ENCODE measurements at regions not wholly inside any gene's neighbourhood (a gene's known extent, or its start where the extent isn't known, plus 50 kb on each side); places are given as distances from the start of the nearest gene placed in this dataset.

GRCh38 chr6:99850841-99851240 lies 143.2 kb downstream of the MCHR2 start:
- FAIRE-seq (no peak), DNase-seq (ENCODE audit: low spot score) (no peak), ATAC-seq (no peak)
- Histone ChIP-seq H3K36me3 (replicated peaks in 1 of 2; ENCODE audit: control insufficient read depth in 1 of 2, insufficient read depth in 2 of 2, low read length in 2 of 2) (no peaks in the 10 kb centered on the region), H3K9me3 (ENCODE audit: low read length) (no peaks in the 10 kb centered on the region), H4K20me1 (ENCODE audit: insufficient read depth, low read length) (no peaks in the 10 kb centered on the region), H3K27ac (ENCODE audit: extremely low read length, insufficient read depth, low read length) (no peak overlapping the region), H3K4me3 (replicated peaks in 1 of 3; ENCODE audit: insufficient read depth in 1 of 3, low read depth in 2 of 3, low read length in 3 of 3) (no peak overlapping the region), H3K79me2 (ENCODE audit: insufficient read depth, low read length) (no peaks in the 10 kb centered on the region), H3K4me2 (ENCODE audit: low read depth, low read length) (no peak overlapping the region), H3K27me3 (ENCODE audit: control insufficient read depth in 1 of 2, insufficient read depth in 2 of 2, low read length in 2 of 2) (peaks cover 0 to 5% of the 10 kb centered on the region in 2 experiments; a peak in 1 of 5 replicates), H3K4me1 (ENCODE audit: insufficient read depth, low read length) (no peaks in the 10 kb centered on the region), H2AFZ (ENCODE audit: low read length) (no peak overlapping the region), H3K9ac (ENCODE audit: insufficient read depth, low read depth, low read length) (no peak overlapping the region)
- in situ Hi-C loops (cut with HindIII; ENCODE audit: extremely low pct_ligation_motif_present, low pct_unique_long_range_greater_than_20kb) = no loop called here
- ChIA-PET CTCF (ENCODE audit: low intra/inter-chr PET ratio, low total read pairs) (no interaction called here), POLR2A (no interaction called here)
- WGBS (ENCODE audit: low lambda C conversion rate) = 3% methylated on average over 2 of the region's 2 CpGs
- intact Hi-C loops (cut with micrococcal nuclease; ENCODE audit: unreplicated experiment) = no loop called here
- no TSS peak for BruUV-seq (replicated peaks)
- TF ChIP-seq MYPOP (CRISPR knock-in tag; IDR thresholded peaks at IDR 0.05) = no peak
- peak; percentile 96 for TF ChIP-seq ATF7 (IDR thresholded peaks at IDR 0.05)
- TF ChIP-seq ATF7 (CRISPR knock-in tag; IDR thresholded peaks at IDR 0.05) = no peak
- TF ChIP-seq, protein P1, sequence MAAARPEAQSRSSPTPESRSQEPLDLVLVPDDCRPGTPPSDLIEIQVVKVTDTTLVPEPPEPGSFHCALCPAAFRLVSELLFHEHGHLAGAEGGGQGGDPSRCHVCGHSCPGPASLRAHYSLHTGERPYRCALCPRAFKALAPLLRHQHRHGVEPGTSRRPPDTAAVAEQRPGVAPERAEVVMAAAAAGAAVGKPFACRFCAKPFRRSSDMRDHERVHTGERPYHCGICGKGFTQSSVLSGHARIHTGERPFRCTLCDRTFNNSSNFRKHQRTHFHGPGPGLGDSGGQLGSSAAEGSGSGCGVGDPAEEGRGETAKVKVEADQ (CRISPR knock-in tag; IDR thresholded peaks at IDR 0.05; ENCODE audit: borderline replicate concordance) = no peak
- TF ChIP-seq ZNF562 (CRISPR knock-in tag; IDR thresholded peaks at IDR 0.05; ENCODE audit: borderline replicate concordance) = no peak
- TF ChIP-seq CREB1 (IDR thresholded peaks at IDR 0.05) = peak; percentile 97
- no peak for TF ChIP-seq CREB1 (CRISPR knock-in tag; IDR thresholded peaks at IDR 0.05)

- POLR2A ChIA-PET = no interaction called here
- no peak overlapping the region for H3K27ac ChIP-seq (ENCODE audit: extremely low read length, insufficient read depth, low read length)
- no peak overlapping the region for H2AFZ ChIP-seq (ENCODE audit: low read length)
- DNase-seq (ENCODE audit: low spot score) = no peak
- in situ Hi-C loops (cut with HindIII; ENCODE audit: extremely low pct_ligation_motif_present, low pct_unique_long_range_greater_than_20kb) (no loop called here), intact Hi-C loops (cut with micrococcal nuclease; ENCODE audit: unreplicated experiment) (no loop called here)
- ATAC-seq = no peak
- WGBS (ENCODE audit: low lambda C conversion rate) = 0% methylated on average over 3 of the region's 3 CpGs
- no peak overlapping the region for H3K4me3 ChIP-seq (replicated peaks in 1 of 3; ENCODE audit: insufficient read depth in 1 of 3, low read depth in 2 of 3, low read length in 3 of 3)
- CTCF ChIA-PET (ENCODE audit: low intra/inter-chr PET ratio, low total read pairs) = no interaction called here
- FAIRE-seq = no peak
- H3K27me3 ChIP-seq (ENCODE audit: control insufficient read depth in 1 of 2, insufficient read depth in 2 of 2, low read length in 2 of 2) = peaks cover 0 to 6% of the 10 kb centered on the region in 2 experiments; a peak in 1 of 5 replicates
- no peaks in the 10 kb centered on the region for H3K36me3 ChIP-seq (replicated peaks in 1 of 2; ENCODE audit: control insufficient read depth in 1 of 2, insufficient read depth in 2 of 2, low read length in 2 of 2)
- no peaks in the 10 kb centered on the region for H3K9me3 ChIP-seq (ENCODE audit: low read length)
- BruUV-seq (replicated peaks) = no TSS peak
- no peaks in the 10 kb centered on the region for H4K20me1 ChIP-seq (ENCODE audit: insufficient read depth, low read length)
- H3K9ac ChIP-seq (ENCODE audit: insufficient read depth, low read depth, low read length) = no peak overlapping the region
- no peaks in the 10 kb centered on the region for H3K4me1 ChIP-seq (ENCODE audit: insufficient read depth, low read length)
- no peak overlapping the region for H3K4me2 ChIP-seq (ENCODE audit: low read depth, low read length)
- H3K79me2 ChIP-seq (ENCODE audit: insufficient read depth, low read length) = no peaks in the 10 kb centered on the region
- no peak for TF ChIP-seq TFDP1 (CRISPR knock-in tag; IDR thresholded peaks at IDR 0.05; ENCODE audit: borderline replicate concordance)
- no peak for TF ChIP-seq SP5 (CRISPR knock-in tag; IDR thresholded peaks at IDR 0.05; ENCODE audit: borderline replicate concordance, low read depth)
- TF ChIP-seq MBD4 (IDR thresholded peaks at IDR 0.05; ENCODE audit: borderline replicate concordance, low read length) = no peak
- TF ChIP-seq MTA1 (CRISPR knock-in tag; IDR thresholded peaks at IDR 0.05; ENCODE audit: borderline replicate concordance) = no peak
- TF ChIP-seq ATAD3A (CRISPR knock-in tag; IDR thresholded peaks at IDR 0.05) = no peak
- TF ChIP-seq HMGA1 (CRISPR knock-in tag; conservative IDR thresholded peaks at IDR 0.05) = no peak
- TF ChIP-seq YY1 (IDR thresholded peaks at IDR 0.05; ENCODE audit: insufficient read depth, insufficient replicate concordance, low read depth, low read length) = no peak
- TF ChIP-seq, protein P2, sequence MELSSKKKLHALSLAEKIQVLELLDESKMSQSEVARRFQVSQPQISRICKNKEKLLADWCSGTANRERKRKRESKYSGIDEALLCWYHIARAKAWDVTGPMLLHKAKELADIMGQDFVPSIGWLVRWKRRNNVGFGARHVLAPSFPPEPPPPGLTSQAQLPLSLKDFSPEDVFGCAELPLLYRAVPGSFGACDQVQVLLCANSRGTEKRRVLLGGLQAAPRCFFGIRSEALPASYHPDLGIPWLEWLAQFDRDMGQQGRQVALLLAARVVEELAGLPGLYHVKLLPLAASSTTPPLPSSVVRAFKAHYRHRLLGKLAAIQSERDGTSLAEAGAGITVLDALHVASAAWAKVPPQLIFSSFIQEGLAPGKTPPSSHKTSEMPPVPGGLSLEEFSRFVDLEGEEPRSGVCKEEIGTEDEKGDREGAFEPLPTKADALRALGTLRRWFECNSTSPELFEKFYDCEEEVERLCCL (CRISPR knock-in tag; IDR thresholded peaks at IDR 0.05; ENCODE audit: borderline replicate concordance) = no peak
Observed at GRCh38 chr6:99852031-99852430, 142.0 kb downstream of the MCHR2 start.
